ENCODE measurements at regions not wholly inside any gene's neighbourhood (a gene's known extent, or its start where the extent isn't known, plus 50 kb on each side); places are given as distances from the start of the nearest gene placed in this dataset.
"Not testable (repeated sequence)": the region's sequence is repeated elsewhere in the genome, so short reads cannot be mapped to it uniquely, and the experiment has no call there.

DNA sequence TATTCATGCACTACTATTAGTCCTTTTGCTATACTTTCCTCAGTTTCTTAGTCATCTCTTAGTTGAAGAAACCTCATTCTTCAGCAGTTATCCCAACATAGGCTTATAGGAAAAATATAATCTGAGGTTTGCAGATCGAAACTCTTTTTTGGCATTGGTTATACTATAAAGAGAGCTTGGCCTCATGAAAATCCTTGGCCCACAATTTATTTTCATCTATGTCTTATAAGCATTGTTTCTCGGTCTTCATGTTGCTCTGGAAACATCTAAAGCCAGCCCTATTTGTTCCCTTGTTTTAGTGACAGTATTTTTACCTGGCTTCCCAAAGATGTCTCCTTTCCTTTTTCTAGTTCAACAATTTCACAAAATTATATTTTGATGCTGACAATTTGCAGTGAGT, 345.1 kb upstream of the PRKCQ start:
- ChIA-PET POLR2A (no interaction called here), CTCF (no interaction called here)
- no peak for DNase-seq (ENCODE audit: extremely low spot score)
- TF ChIP-seq FOXA1 (IDR thresholded peaks at IDR 0.05) (no peak), SP1 (IDR thresholded peaks at IDR 0.05) (no peak), FOXM1 (IDR thresholded peaks at IDR 0.05; ENCODE audit: borderline replicate concordance) (no peak), ARNT (IDR thresholded peaks at IDR 0.05) (no peak), L3MBTL2 (conservative IDR thresholded peaks at IDR 0.05) (no peak), ZNF384 (IDR thresholded peaks at IDR 0.05) (no peak), LEF1 (IDR thresholded peaks at IDR 0.05; ENCODE audit: borderline replicate concordance) (no peak)
- TF ChIP-seq, protein P1, sequence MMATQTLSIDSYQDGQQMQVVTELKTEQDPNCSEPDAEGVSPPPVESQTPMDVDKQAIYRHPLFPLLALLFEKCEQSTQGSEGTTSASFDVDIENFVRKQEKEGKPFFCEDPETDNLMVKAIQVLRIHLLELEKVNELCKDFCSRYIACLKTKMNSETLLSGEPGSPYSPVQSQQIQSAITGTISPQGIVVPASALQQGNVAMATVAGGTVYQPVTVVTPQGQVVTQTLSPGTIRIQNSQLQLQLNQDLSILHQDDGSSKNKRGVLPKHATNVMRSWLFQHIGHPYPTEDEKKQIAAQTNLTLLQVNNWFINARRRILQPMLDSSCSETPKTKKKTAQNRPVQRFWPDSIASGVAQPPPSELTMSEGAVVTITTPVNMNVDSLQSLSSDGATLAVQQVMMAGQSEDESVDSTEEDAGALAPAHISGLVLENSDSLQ (IDR thresholded peaks at IDR 0.05): no peak

DNA sequence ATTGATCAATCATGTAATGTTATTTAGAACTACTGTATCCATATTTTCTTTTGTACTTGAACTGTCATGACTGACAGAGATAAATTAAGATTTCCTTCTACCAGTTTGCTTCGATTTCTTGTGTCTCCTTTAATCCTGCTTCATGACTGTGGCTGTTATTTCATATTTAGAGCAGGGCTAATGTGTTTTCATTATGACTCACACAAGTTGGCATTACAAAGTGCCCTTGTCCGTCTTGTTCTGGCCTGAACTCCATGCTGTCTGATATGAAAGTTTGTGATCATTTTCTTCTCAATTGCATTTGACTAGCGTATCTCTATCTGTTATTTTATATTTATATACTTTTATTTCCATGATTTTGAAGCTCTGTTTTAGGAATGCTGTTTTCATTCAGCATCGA, 344.1 kb upstream of the PRKCQ start:
- CTCF ChIA-PET: no interaction called here
- no peak for DNase-seq (ENCODE audit: extremely low spot score)
- POLR2A ChIA-PET: no interaction called here
- TF ChIP-seq CTBP1 (IDR thresholded peaks at IDR 0.05; ENCODE audit: borderline replicate concordance): no peak
- TF ChIP-seq, protein P1 (IDR thresholded peaks at IDR 0.05): peak; percentile 41; the same call in 1 of the 2 replicates

DNA sequence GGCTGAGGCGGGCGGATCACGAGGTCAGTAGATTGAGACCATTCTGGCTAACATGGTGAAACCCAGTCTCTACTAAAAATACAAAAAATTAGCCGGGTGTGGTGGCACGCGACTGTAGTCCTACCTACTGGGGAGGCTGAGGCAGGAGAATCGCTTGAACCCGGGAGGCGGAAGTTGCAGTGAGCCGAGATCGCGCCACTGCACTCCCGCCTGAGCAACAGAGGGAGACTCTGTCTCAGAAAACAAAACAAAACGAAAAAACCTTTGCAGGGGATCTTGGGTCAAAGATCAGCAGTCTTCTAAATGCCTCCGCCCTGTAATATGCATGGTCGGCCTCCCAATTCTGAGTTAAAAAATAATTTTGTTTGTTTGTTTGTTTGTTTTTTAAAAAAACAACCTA, 340.9 kb upstream of the PRKCQ start:
- CTCF ChIA-PET: interaction anchor here (0.7 to 1.2 kb wide), 3 partner anchors 165 to 588 kb away, joined by 3 to 7 read pairs (median 3); no protein-coding TSS in a partner anchor
- POLR2A ChIA-PET; DNase-seq (ENCODE audit: extremely low spot score): not testable (repeated sequence)

DNA sequence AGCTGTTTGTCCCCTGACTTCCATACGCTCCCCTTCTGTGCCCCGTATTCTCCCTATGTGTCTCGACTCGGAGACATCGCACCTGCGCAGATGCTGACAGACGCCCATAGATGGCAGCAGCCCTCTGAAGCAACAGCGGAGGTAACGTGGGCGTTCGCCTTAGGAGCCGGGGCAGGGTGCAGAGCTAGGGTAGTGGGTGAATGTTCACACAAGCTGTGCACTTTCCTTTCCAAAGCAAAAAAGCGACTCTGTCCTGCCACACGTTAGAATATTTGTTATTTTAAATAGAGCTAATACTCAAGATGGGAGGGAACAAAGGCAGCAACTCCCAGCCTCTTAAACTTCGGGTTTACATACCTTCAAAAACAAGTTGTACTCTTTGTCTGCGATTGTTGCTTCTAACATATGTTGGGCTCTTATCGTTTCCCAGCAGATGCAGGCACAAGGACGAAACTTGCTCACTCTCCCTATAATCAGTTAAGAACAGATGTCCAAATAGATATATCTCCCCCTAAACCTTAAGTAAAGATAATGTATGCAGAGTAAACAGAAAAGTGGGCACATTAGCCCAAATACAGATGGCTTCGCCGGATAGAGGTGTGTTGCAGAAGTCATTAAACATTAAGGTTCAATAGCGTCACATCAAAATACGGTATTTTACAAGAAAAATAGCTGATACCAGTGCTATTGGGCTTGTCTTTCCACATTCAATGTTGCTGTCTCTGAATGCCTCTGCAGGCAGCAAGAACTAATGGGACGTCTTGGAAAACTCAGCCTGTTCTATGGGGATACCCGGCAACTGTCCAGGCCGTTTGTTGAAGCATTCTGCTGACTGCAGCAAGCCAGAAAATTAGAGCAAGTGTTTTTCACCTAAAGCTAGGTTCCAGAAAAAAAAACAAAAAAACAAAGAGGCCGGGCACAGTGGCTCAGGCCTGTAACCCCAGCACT, 340.3 kb upstream of the PRKCQ start:
- POLR2A ChIA-PET: no interaction called here
- CTCF ChIA-PET: interaction anchor here (0.6 to 1.4 kb wide), 14 partner anchors 8 to 499 kb away, joined by 3 to 7 read pairs (median 4); partner anchors contain the start of gene SFMBT2
- DNase-seq (ENCODE audit: extremely low spot score): peak; percentile 81
- TF ChIP-seq L3MBTL2 (conservative IDR thresholded peaks at IDR 0.05): 0 out of 2 replicates have a peak, but pooled peaks have one; percentile 24
- no peak for TF ChIP-seq BHLHE40 (IDR thresholded peaks at IDR 0.05; ENCODE audit: borderline replicate concordance)

DNA sequence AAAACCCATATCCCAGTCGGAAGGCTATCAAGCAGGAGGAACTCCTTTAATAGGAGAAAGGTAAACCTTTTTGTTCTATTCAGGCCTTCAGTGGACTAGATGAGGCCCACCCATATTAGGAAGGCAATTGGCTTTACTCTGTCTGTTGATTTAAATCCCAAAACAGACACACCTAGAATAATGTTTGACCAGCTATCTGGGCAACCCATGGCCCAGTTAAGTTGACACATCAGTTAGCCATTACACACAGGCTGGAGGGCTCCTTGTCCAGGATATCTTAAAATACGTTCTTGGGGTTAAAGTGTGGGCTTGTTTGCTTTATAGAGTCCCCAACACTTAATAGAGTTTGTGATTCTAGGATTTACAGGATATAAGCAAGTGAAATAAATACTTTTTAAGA, 339.0 kb upstream of the PRKCQ start:
- POLR2A ChIA-PET: no interaction called here
- CTCF ChIA-PET: interaction anchor here (0.5 to 1.8 kb wide), 6 partner anchors 9 to 518 kb away, joined by 3 to 6 read pairs (median 4); no protein-coding TSS in a partner anchor
- TF ChIP-seq BHLHE40 (IDR thresholded peaks at IDR 0.05; ENCODE audit: borderline replicate concordance): no peak
- no peak for TF ChIP-seq L3MBTL2 (conservative IDR thresholded peaks at IDR 0.05)
- no peak for TF ChIP-seq ARNT (IDR thresholded peaks at IDR 0.05)
- no peak for TF ChIP-seq CTBP1 (IDR thresholded peaks at IDR 0.05; ENCODE audit: borderline replicate concordance)
- no peak for TF ChIP-seq ELF4 (IDR thresholded peaks at IDR 0.05)
- TF ChIP-seq FOXA1 (IDR thresholded peaks at IDR 0.05): no peak
- no peak for TF ChIP-seq FOXK2 (IDR thresholded peaks at IDR 0.05)
- TF ChIP-seq SP1 (IDR thresholded peaks at IDR 0.05): no peak
- no peak for TF ChIP-seq SUZ12 (IDR thresholded peaks at IDR 0.05)
- TF ChIP-seq ZNF384 (IDR thresholded peaks at IDR 0.05): no peak
- no peak for TF ChIP-seq NFRKB (IDR thresholded peaks at IDR 0.05)
- no peak for TF ChIP-seq TARDBP (IDR thresholded peaks at IDR 0.05)
- no peak for TF ChIP-seq FOXM1 (IDR thresholded peaks at IDR 0.05; ENCODE audit: borderline replicate concordance)
- TF ChIP-seq LEF1 (IDR thresholded peaks at IDR 0.05; ENCODE audit: borderline replicate concordance): no peak
- no peak for DNase-seq (ENCODE audit: extremely low spot score)

DNA sequence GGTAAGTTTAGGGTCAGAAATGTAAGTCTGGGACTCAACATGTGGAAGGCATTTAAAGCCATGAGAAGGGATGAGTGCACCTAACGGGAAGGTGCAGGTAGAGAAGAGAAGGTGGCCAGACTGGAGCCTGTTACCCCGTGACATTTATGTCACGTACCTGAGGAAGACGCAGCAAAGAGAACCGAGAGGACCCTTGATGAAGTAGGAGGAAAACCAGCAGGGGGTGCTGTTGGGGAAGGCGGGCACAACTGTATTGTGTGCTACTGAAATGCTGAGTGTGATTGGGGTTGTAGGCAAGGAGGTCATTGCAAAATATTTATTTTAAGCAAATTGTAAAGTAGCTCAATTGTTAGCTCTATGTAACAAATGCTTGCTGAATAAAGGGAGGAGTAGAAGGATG, 338.2 kb upstream of the PRKCQ start:
- TF ChIP-seq, protein P1 (IDR thresholded peaks at IDR 0.05): no peak
- TF ChIP-seq LEF1 (IDR thresholded peaks at IDR 0.05; ENCODE audit: borderline replicate concordance) (no peak), ZNF384 (IDR thresholded peaks at IDR 0.05) (no peak), L3MBTL2 (conservative IDR thresholded peaks at IDR 0.05) (no peak), HDGF (IDR thresholded peaks at IDR 0.05; ENCODE audit: borderline replicate concordance) (no peak), FOXK2 (IDR thresholded peaks at IDR 0.05) (no peak), TARDBP (IDR thresholded peaks at IDR 0.05) (no peak), BHLHE40 (IDR thresholded peaks at IDR 0.05; ENCODE audit: borderline replicate concordance) (no peak), ARNT (IDR thresholded peaks at IDR 0.05) (no peak), CTBP1 (IDR thresholded peaks at IDR 0.05; ENCODE audit: borderline replicate concordance) (no peak), ELF4 (IDR thresholded peaks at IDR 0.05) (no peak), SUZ12 (IDR thresholded peaks at IDR 0.05) (no peak), SP1 (IDR thresholded peaks at IDR 0.05) (no peak), FOXM1 (IDR thresholded peaks at IDR 0.05; ENCODE audit: borderline replicate concordance) (no peak), FOXA1 (IDR thresholded peaks at IDR 0.05) (no peak), NFRKB (IDR thresholded peaks at IDR 0.05) (no peak)
- DNase-seq (ENCODE audit: extremely low spot score): peak; percentile 22
- CTCF ChIA-PET: interaction anchor here (0.8 to 1.8 kb wide), 4 partner anchors 10 to 499 kb away, joined by 4 to 6 read pairs (median 4); no protein-coding TSS in a partner anchor
- POLR2A ChIA-PET: no interaction called here

Measured in HEK293T (cell line).